ENCODE measurements at regions not wholly inside any gene's neighbourhood (a gene's known extent, or its start where the extent isn't known, plus 50 kb on each side); places are given as distances from the start of the nearest gene placed in this dataset.

GRCh38 chr15:96716075-96716474 is 385.6 kb downstream of the NR2F2 start:
- TF ChIP-seq FOXK2 (IDR thresholded peaks at IDR 0.05) (no peak), SP1 (IDR thresholded peaks at IDR 0.05) (no peak), ZNF384 (IDR thresholded peaks at IDR 0.05) (no peak), PKNOX1 (IDR thresholded peaks at IDR 0.05) (no peak), L3MBTL2 (conservative IDR thresholded peaks at IDR 0.05) (no peak), BHLHE40 (IDR thresholded peaks at IDR 0.05; ENCODE audit: borderline replicate concordance) (no peak), HDGF (IDR thresholded peaks at IDR 0.05; ENCODE audit: borderline replicate concordance) (no peak), SUZ12 (IDR thresholded peaks at IDR 0.05) (no peak), TARDBP (IDR thresholded peaks at IDR 0.05) (no peak), FOXA1 (IDR thresholded peaks at IDR 0.05) (no peak), FOXM1 (IDR thresholded peaks at IDR 0.05; ENCODE audit: borderline replicate concordance) (no peak), ARNT (IDR thresholded peaks at IDR 0.05) (no peak), ELF4 (IDR thresholded peaks at IDR 0.05) (no peak), CTBP1 (IDR thresholded peaks at IDR 0.05; ENCODE audit: borderline replicate concordance) (no peak), LEF1 (IDR thresholded peaks at IDR 0.05; ENCODE audit: borderline replicate concordance) (no peak)
- POLR2A ChIA-PET = interaction anchor here (1.0 kb wide), 1 partner anchor 15 kb away, joined by 3 read pairs; no protein-coding TSS in a partner anchor
- CTCF ChIA-PET = no interaction called here
- no peak for DNase-seq (ENCODE audit: extremely low spot score)

GRCh38 chr15:96716478-96716877 is 386.0 kb downstream of the NR2F2 start:
- TF ChIP-seq ARNT (IDR thresholded peaks at IDR 0.05) = no peak
- TF ChIP-seq CTBP1 (IDR thresholded peaks at IDR 0.05; ENCODE audit: borderline replicate concordance) = no peak
- TF ChIP-seq L3MBTL2 (conservative IDR thresholded peaks at IDR 0.05) = no peak
- TF ChIP-seq TARDBP (IDR thresholded peaks at IDR 0.05) = no peak
- no peak for TF ChIP-seq SP1 (IDR thresholded peaks at IDR 0.05)
- TF ChIP-seq HDGF (IDR thresholded peaks at IDR 0.05; ENCODE audit: borderline replicate concordance) = no peak
- TF ChIP-seq FOXA1 (IDR thresholded peaks at IDR 0.05) = no peak
- TF ChIP-seq ELF4 (IDR thresholded peaks at IDR 0.05) = no peak
- TF ChIP-seq FOXK2 (IDR thresholded peaks at IDR 0.05) = no peak
- no peak for TF ChIP-seq NFRKB (IDR thresholded peaks at IDR 0.05)
- no peak for TF ChIP-seq BHLHE40 (IDR thresholded peaks at IDR 0.05; ENCODE audit: borderline replicate concordance)
- TF ChIP-seq PKNOX1 (IDR thresholded peaks at IDR 0.05) = no peak
- no peak for TF ChIP-seq ZNF384 (IDR thresholded peaks at IDR 0.05)
- TF ChIP-seq FOXM1 (IDR thresholded peaks at IDR 0.05; ENCODE audit: borderline replicate concordance) = no peak
- ChIA-PET CTCF (no interaction called here), POLR2A (no interaction called here)
- DNase-seq (ENCODE audit: extremely low spot score) = no peak

- ChIA-PET CTCF (no interaction called here), POLR2A (no interaction called here)
- DNase-seq (ENCODE audit: extremely low spot score) = no peak
- TF ChIP-seq ARNT (IDR thresholded peaks at IDR 0.05) = no peak
- no peak for TF ChIP-seq ELF4 (IDR thresholded peaks at IDR 0.05)
- no peak for TF ChIP-seq ZNF384 (IDR thresholded peaks at IDR 0.05)
- no peak for TF ChIP-seq NFRKB (IDR thresholded peaks at IDR 0.05)
- no peak for TF ChIP-seq CTBP1 (IDR thresholded peaks at IDR 0.05; ENCODE audit: borderline replicate concordance)
- no peak for TF ChIP-seq BHLHE40 (IDR thresholded peaks at IDR 0.05; ENCODE audit: borderline replicate concordance)
- TF ChIP-seq FOXM1 (IDR thresholded peaks at IDR 0.05; ENCODE audit: borderline replicate concordance) = no peak
- TF ChIP-seq SP1 (IDR thresholded peaks at IDR 0.05) = no peak
- no peak for TF ChIP-seq TARDBP (IDR thresholded peaks at IDR 0.05)
- TF ChIP-seq FOXK2 (IDR thresholded peaks at IDR 0.05) = no peak
- no peak for TF ChIP-seq L3MBTL2 (conservative IDR thresholded peaks at IDR 0.05)
- TF ChIP-seq HDGF (IDR thresholded peaks at IDR 0.05; ENCODE audit: borderline replicate concordance) = no peak
- no peak for TF ChIP-seq LEF1 (IDR thresholded peaks at IDR 0.05; ENCODE audit: borderline replicate concordance)
- TF ChIP-seq FOXA1 (IDR thresholded peaks at IDR 0.05) = no peak
- no peak for TF ChIP-seq SUZ12 (IDR thresholded peaks at IDR 0.05)
- TF ChIP-seq PKNOX1 (IDR thresholded peaks at IDR 0.05) = no peak
These were observed 389.8 kb downstream of the NR2F2 start for GRCh38 chr15:96720251-96720650.

- no peak for DNase-seq (ENCODE audit: extremely low spot score)
- ChIA-PET CTCF (no interaction called here), POLR2A (no interaction called here)
- TF ChIP-seq L3MBTL2 (conservative IDR thresholded peaks at IDR 0.05) (no peak), FOXM1 (IDR thresholded peaks at IDR 0.05; ENCODE audit: borderline replicate concordance) (no peak), TARDBP (IDR thresholded peaks at IDR 0.05) (no peak), ARNT (IDR thresholded peaks at IDR 0.05) (no peak), ELF4 (IDR thresholded peaks at IDR 0.05) (no peak), PKNOX1 (IDR thresholded peaks at IDR 0.05) (no peak), HDGF (IDR thresholded peaks at IDR 0.05; ENCODE audit: borderline replicate concordance) (no peak), SUZ12 (IDR thresholded peaks at IDR 0.05) (no peak), FOXA1 (IDR thresholded peaks at IDR 0.05) (no peak), FOXK2 (IDR thresholded peaks at IDR 0.05) (no peak), NFRKB (IDR thresholded peaks at IDR 0.05) (no peak), BHLHE40 (IDR thresholded peaks at IDR 0.05; ENCODE audit: borderline replicate concordance) (no peak), ZNF384 (IDR thresholded peaks at IDR 0.05) (no peak), CTBP1 (IDR thresholded peaks at IDR 0.05; ENCODE audit: borderline replicate concordance) (no peak), LEF1 (IDR thresholded peaks at IDR 0.05; ENCODE audit: borderline replicate concordance) (no peak), SP1 (IDR thresholded peaks at IDR 0.05) (no peak)
These were observed 390.2 kb downstream of the NR2F2 start for GRCh38 chr15:96720656-96721055.

- DNase-seq (ENCODE audit: extremely low spot score) = no peak
- CTCF ChIA-PET = interaction anchor here (1.2 kb wide), 1 partner anchor 11 kb away, joined by 3 read pairs; no protein-coding TSS in a partner anchor
- POLR2A ChIA-PET = no interaction called here
- no peak for TF ChIP-seq FOXM1 (IDR thresholded peaks at IDR 0.05; ENCODE audit: borderline replicate concordance)
These were observed 398.1 kb downstream of the NR2F2 start for GRCh38 chr15:96728591-96728990.

Measured in HEK293T (cell line).